ENCODE measurements at regions not wholly inside any gene's neighbourhood (a gene's known extent, or its start where the extent isn't known, plus 50 kb on each side); places are given as distances from the start of the nearest gene placed in this dataset.

- no peaks in the 10 kb centered on the region for H3K4me1 ChIP-seq (ENCODE audit: control insufficient read depth, low read depth, low read length)
- DNase-seq = no peak
- no peak overlapping the region for H3K18ac ChIP-seq (ENCODE audit: low read length)
- no peak overlapping the region for H3K9ac ChIP-seq (ENCODE audit: low read length)
- H2BK5ac ChIP-seq (ENCODE audit: low read length) = no peak overlapping the region
- H3K79me2 ChIP-seq (ENCODE audit: control insufficient read depth, insufficient read depth, low read length) = no peaks in the 10 kb centered on the region
- no CpG with 5 or more reads among the region's 1 CpG for WGBS (ENCODE audit: extremely low coverage, insufficient coverage, low lambda C conversion rate)
- no peak overlapping the region for H3K4ac ChIP-seq (ENCODE audit: low read depth, low read length)
- no peak overlapping the region for H2BK15ac ChIP-seq (replicated peaks; ENCODE audit: low read depth)
- H2BK120ac ChIP-seq (ENCODE audit: low read depth, low read length) = no peak overlapping the region
- H3K27me3 ChIP-seq (ENCODE audit: insufficient read depth, low read length, poor library complexity) = no peaks in the 10 kb centered on the region
- no peak overlapping the region for H3K4me2 ChIP-seq (ENCODE audit: low read length)
- H2AK5ac ChIP-seq (ENCODE audit: low read length) = no peak overlapping the region
- no peaks in the 10 kb centered on the region for H3K79me1 ChIP-seq (ENCODE audit: low read length)
- no peak overlapping the region for H4K8ac ChIP-seq (ENCODE audit: low read depth, low read length)
- H3K4me3 ChIP-seq (ENCODE audit: low read length) = no peak overlapping the region
- no peak overlapping the region for H4K5ac ChIP-seq (ENCODE audit: low read length)
- H3K27ac ChIP-seq (ENCODE audit: low read depth, low read length) = no peak overlapping the region
- H3K36me3 ChIP-seq (ENCODE audit: control insufficient read depth, insufficient read depth, low read length) = no peaks in the 10 kb centered on the region
- no peak overlapping the region for H3K56ac ChIP-seq (ENCODE audit: low read length)
- no peak overlapping the region for H3K23ac ChIP-seq (ENCODE audit: low read length)
Measured at GRCh38 chr9:20207176-20207575, 415.1 kb downstream of the MLLT3 start.

- H2BK5ac ChIP-seq (ENCODE audit: low read length) = no peak overlapping the region
Measured at GRCh38 chr9:20205821-20206220, 416.5 kb downstream of the MLLT3 start.

GRCh38 chr9:20200991-20201431 is 412.2 kb upstream of the SLC24A2 start:
- H3K4me3 ChIP-seq (ENCODE audit: low read length) = no peak overlapping the region
- no CpG with 5 or more reads among the region's 1 CpG for WGBS (ENCODE audit: extremely low coverage, insufficient coverage, low lambda C conversion rate)
- H3K56ac ChIP-seq (ENCODE audit: low read length) = no peak overlapping the region
- no peaks in the 10 kb centered on the region for H3K27me3 ChIP-seq (ENCODE audit: insufficient read depth, low read length, poor library complexity)
- no peak overlapping the region for H2AK5ac ChIP-seq (ENCODE audit: low read length)
- H3K4me1 ChIP-seq (ENCODE audit: control insufficient read depth, low read depth, low read length) = no peaks in the 10 kb centered on the region
- no peak overlapping the region for H4K8ac ChIP-seq (ENCODE audit: low read depth, low read length)
- peak; percentile 25 for DNase-seq
- no peak overlapping the region for H3K23ac ChIP-seq (ENCODE audit: low read length)
- H3K9ac ChIP-seq (ENCODE audit: low read length) = no peak overlapping the region
- H3K4ac ChIP-seq (ENCODE audit: low read depth, low read length) = no peak overlapping the region
- H3K79me1 ChIP-seq (ENCODE audit: low read length) = no peaks in the 10 kb centered on the region
- H2BK5ac ChIP-seq (ENCODE audit: low read length) = no peak overlapping the region
- no peak overlapping the region for H4K5ac ChIP-seq (ENCODE audit: low read length)
- no peak overlapping the region for H3K4me2 ChIP-seq (ENCODE audit: low read length)
- no peak overlapping the region for H2BK15ac ChIP-seq (replicated peaks; ENCODE audit: low read depth)
- H3K79me2 ChIP-seq (ENCODE audit: control insufficient read depth, insufficient read depth, low read length) = no peaks in the 10 kb centered on the region
- H3K18ac ChIP-seq (ENCODE audit: low read length) = no peak overlapping the region
- H3K36me3 ChIP-seq (ENCODE audit: control insufficient read depth, insufficient read depth, low read length) = no peaks in the 10 kb centered on the region
- no peak overlapping the region for H2BK120ac ChIP-seq (ENCODE audit: low read depth, low read length)
- H3K27ac ChIP-seq (ENCODE audit: low read depth, low read length) = no peak overlapping the region

More at GRCh38 chr9:20205821-20206220, 416.5 kb downstream of the MLLT3 start:
- Histone ChIP-seq H3K79me2 (ENCODE audit: control insufficient read depth, insufficient read depth, low read length) (no peaks in the 10 kb centered on the region), H3K36me3 (ENCODE audit: control insufficient read depth, insufficient read depth, low read length) (no peaks in the 10 kb centered on the region), H4K8ac (ENCODE audit: low read depth, low read length) (no peak overlapping the region), H3K9ac (ENCODE audit: low read length) (no peak overlapping the region), H3K4me2 (ENCODE audit: low read length) (no peak overlapping the region), H3K4ac (ENCODE audit: low read depth, low read length) (no peak overlapping the region), H3K56ac (ENCODE audit: low read length) (no peak overlapping the region), H4K5ac (ENCODE audit: low read length) (no peak overlapping the region), H2BK120ac (ENCODE audit: low read depth, low read length) (no peak overlapping the region), H3K23ac (ENCODE audit: low read length) (no peak overlapping the region), H3K18ac (ENCODE audit: low read length) (no peak overlapping the region), H3K4me1 (ENCODE audit: control insufficient read depth, low read depth, low read length) (no peaks in the 10 kb centered on the region), H3K27ac (ENCODE audit: low read depth, low read length) (no peak overlapping the region), H3K4me3 (ENCODE audit: low read length) (no peak overlapping the region), H3K27me3 (ENCODE audit: insufficient read depth, low read length, poor library complexity) (no peaks in the 10 kb centered on the region), H3K79me1 (ENCODE audit: low read length) (no peaks in the 10 kb centered on the region), H2AK5ac (ENCODE audit: low read length) (no peak overlapping the region), H2BK15ac (replicated peaks; ENCODE audit: low read depth) (no peak overlapping the region)
- DNase-seq = no peak
- WGBS (ENCODE audit: extremely low coverage, insufficient coverage, low lambda C conversion rate) = no CpG with 5 or more reads among the region's 2 CpGs

GRCh38 chr9:20200581-20200980 is 411.7 kb upstream of the SLC24A2 start:
- H3K4me1 ChIP-seq (ENCODE audit: control insufficient read depth, low read depth, low read length) = no peaks in the 10 kb centered on the region
- no peak overlapping the region for H3K9ac ChIP-seq (ENCODE audit: low read length)
- no CpG with 5 or more reads among the region's 2 CpGs for WGBS (ENCODE audit: extremely low coverage, insufficient coverage, low lambda C conversion rate)
- H3K4ac ChIP-seq (ENCODE audit: low read depth, low read length) = no peak overlapping the region
- no peak overlapping the region for H3K18ac ChIP-seq (ENCODE audit: low read length)
- no peaks in the 10 kb centered on the region for H3K79me1 ChIP-seq (ENCODE audit: low read length)
- H4K8ac ChIP-seq (ENCODE audit: low read depth, low read length) = no peak overlapping the region
- H3K27ac ChIP-seq (ENCODE audit: low read depth, low read length) = no peak overlapping the region
- H3K4me3 ChIP-seq (ENCODE audit: low read length) = no peak overlapping the region
- H3K79me2 ChIP-seq (ENCODE audit: control insufficient read depth, insufficient read depth, low read length) = no peaks in the 10 kb centered on the region
- no peak overlapping the region for H2AK5ac ChIP-seq (ENCODE audit: low read length)
- no peaks in the 10 kb centered on the region for H3K36me3 ChIP-seq (ENCODE audit: control insufficient read depth, insufficient read depth, low read length)
- no peaks in the 10 kb centered on the region for H3K27me3 ChIP-seq (ENCODE audit: insufficient read depth, low read length, poor library complexity)
- no peak overlapping the region for H2BK15ac ChIP-seq (replicated peaks; ENCODE audit: low read depth)
- H3K23ac ChIP-seq (ENCODE audit: low read length) = no peak overlapping the region
- H2BK120ac ChIP-seq (ENCODE audit: low read depth, low read length) = no peak overlapping the region
- no peak for DNase-seq
- no peak overlapping the region for H3K56ac ChIP-seq (ENCODE audit: low read length)
- no peak overlapping the region for H3K4me2 ChIP-seq (ENCODE audit: low read length)
- H4K5ac ChIP-seq (ENCODE audit: low read length) = no peak overlapping the region
- no peak overlapping the region for H2BK5ac ChIP-seq (ENCODE audit: low read length)

GRCh38 chr9:20199111-20199510 is 410.3 kb upstream of the SLC24A2 start:
- Histone ChIP-seq H3K4me2 (ENCODE audit: low read length) (no peak overlapping the region), H2AK5ac (ENCODE audit: low read length) (no peak overlapping the region), H2BK5ac (ENCODE audit: low read length) (no peak overlapping the region), H4K5ac (ENCODE audit: low read length) (no peak overlapping the region), H4K8ac (ENCODE audit: low read depth, low read length) (no peak overlapping the region), H3K79me2 (ENCODE audit: control insufficient read depth, insufficient read depth, low read length) (no peaks in the 10 kb centered on the region), H3K27me3 (ENCODE audit: insufficient read depth, low read length, poor library complexity) (no peaks in the 10 kb centered on the region), H3K9ac (ENCODE audit: low read length) (no peak overlapping the region), H3K79me1 (ENCODE audit: low read length) (no peaks in the 10 kb centered on the region), H3K4ac (ENCODE audit: low read depth, low read length) (no peak overlapping the region), H3K4me1 (ENCODE audit: control insufficient read depth, low read depth, low read length) (no peaks in the 10 kb centered on the region), H3K4me3 (ENCODE audit: low read length) (no peak overlapping the region), H3K18ac (ENCODE audit: low read length) (no peak overlapping the region), H3K36me3 (ENCODE audit: control insufficient read depth, insufficient read depth, low read length) (no peaks in the 10 kb centered on the region), H2BK15ac (replicated peaks; ENCODE audit: low read depth) (no peak overlapping the region), H2BK120ac (ENCODE audit: low read depth, low read length) (no peak overlapping the region), H3K56ac (ENCODE audit: low read length) (no peak overlapping the region), H3K23ac (ENCODE audit: low read length) (no peak overlapping the region), H3K27ac (ENCODE audit: low read depth, low read length) (no peak overlapping the region)
- no peak for DNase-seq
- WGBS (ENCODE audit: extremely low coverage, insufficient coverage, low lambda C conversion rate) = no CpG with 5 or more reads among the region's 2 CpGs

GRCh38 chr9:20197976-20198685 is 409.3 kb upstream of the SLC24A2 start:
- Histone ChIP-seq H2AK5ac (ENCODE audit: low read length) (no peak overlapping the region), H3K4me1 (ENCODE audit: control insufficient read depth, low read depth, low read length) (no peaks in the 10 kb centered on the region), H2BK15ac (replicated peaks; ENCODE audit: low read depth) (no peak overlapping the region), H3K4ac (ENCODE audit: low read depth, low read length) (no peak overlapping the region), H4K5ac (ENCODE audit: low read length) (no peak overlapping the region), H3K56ac (ENCODE audit: low read length) (no peak overlapping the region), H3K27ac (ENCODE audit: low read depth, low read length) (no peak overlapping the region), H3K4me2 (ENCODE audit: low read length) (no peak overlapping the region), H3K4me3 (ENCODE audit: low read length) (no peak overlapping the region), H2BK120ac (ENCODE audit: low read depth, low read length) (no peak overlapping the region), H4K8ac (ENCODE audit: low read depth, low read length) (no peak overlapping the region), H2BK5ac (ENCODE audit: low read length) (no peak overlapping the region), H3K23ac (ENCODE audit: low read length) (no peak overlapping the region), H3K79me2 (ENCODE audit: control insufficient read depth, insufficient read depth, low read length) (no peaks in the 10 kb centered on the region), H3K9ac (ENCODE audit: low read length) (no peak overlapping the region), H3K36me3 (ENCODE audit: control insufficient read depth, insufficient read depth, low read length) (no peaks in the 10 kb centered on the region), H3K27me3 (ENCODE audit: insufficient read depth, low read length, poor library complexity) (no peaks in the 10 kb centered on the region), H3K18ac (ENCODE audit: low read length) (no peak overlapping the region), H3K79me1 (ENCODE audit: low read length) (no peaks in the 10 kb centered on the region)
- peak; percentile 36 for DNase-seq
- no CpG with 5 or more reads among the region's 7 CpGs for WGBS (ENCODE audit: extremely low coverage, insufficient coverage, low lambda C conversion rate)

All from mesendoderm (in vitro differentiated cells).